Limb (tissue), 2 donors: ENCODE measurements at regions not wholly inside any gene's neighbourhood (a gene's known extent, or its start where the extent isn't known, plus 50 kb on each side); places are given as distances from the start of the nearest gene placed in this dataset.
A peak's percentile ranks its signal among the peaks of the same experiment; 100 is the strongest.
"Not testable (repeated sequence)": the region's sequence is repeated elsewhere in the genome, so short reads cannot be mapped to it uniquely, and the experiment has no call there.

Experiments used
- DNase-seq, 2 donors: peaks; one replicate each; pipeline ENCODE4 v3.0.0-alpha.2; 2016; ENCODE audit errors: extremely low spot score in 2 of 2

DNA sequence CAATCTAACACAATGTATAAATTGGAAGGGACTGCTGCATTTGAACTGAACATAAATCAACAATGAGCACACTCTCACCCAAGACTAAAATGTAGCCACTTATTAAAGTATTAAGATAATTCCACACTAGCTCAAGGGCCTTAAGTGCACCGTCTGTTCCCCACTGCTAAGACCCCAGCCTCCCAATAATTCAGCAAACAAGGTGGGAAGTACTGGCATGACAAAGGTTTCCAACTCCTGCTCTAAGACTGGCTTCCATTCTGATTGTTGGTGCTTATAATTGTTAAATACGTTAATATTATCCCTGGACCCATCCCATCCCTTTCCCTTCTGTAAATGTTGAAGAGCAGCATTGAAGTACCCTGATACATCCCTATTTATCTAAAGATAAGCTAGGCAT, 636.7 kb downstream of the NR2F1-AS1 start:
- no peak for DNase-seq

DNA sequence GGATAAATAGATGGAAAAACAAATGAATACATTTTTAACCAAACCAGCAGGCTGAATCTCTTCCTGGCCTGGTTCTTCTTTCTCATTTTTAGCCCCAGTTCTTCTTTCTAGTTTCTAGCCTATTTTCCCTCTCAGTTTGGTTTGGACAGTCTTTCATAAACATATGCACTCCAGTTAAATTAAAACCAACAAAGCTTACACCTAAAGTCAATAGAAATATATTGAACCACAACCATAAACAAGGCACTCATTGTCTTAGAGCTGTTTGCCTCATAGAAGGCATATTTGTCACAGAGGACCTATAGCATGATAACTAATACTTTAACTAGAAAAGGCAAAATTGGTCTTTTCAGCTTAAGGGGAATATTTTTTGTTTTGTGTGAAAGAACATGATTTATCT, 638.3 kb downstream of the NR2F1-AS1 start:
- DNase-seq = no peak

DNA sequence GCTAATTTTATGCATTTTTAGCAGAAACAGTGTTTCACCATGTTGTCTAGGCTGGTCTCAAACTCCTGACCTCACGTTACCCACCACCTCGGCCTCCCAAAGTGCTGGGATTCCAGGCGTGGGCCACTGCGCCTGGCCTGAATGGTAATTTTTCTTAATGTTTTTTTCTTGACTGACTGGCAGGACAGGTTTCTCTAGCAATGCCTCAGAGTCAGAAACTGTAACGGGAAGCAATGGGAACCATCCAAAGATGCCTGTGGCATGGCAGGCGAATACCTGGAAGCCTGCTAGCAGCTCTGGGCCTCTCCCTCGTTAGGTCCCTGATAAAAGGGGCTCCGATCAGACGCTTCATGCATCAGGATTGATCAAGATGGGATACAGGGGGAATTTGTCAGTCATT, 639.2 kb downstream of the NR2F1-AS1 start:
- DNase-seq = no peak

DNA sequence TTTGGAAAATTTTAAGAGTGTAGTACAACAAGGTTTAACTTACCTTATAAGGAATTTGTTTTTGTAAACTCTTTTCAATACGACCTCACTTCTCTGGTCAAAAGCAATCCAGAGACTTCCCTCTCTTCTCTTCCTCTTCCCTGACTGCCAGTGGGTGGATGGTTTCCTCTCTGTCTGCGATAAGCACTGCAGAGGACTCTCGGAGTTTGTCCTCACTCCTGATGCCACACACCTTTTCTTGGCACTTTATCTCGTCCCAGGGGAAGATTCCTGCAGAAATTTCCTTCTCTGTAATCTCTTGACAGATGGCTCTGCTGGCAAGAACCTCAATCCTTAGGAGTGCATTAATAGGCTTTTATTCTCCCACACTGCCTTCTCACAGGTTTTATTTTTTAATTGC, 641.6 kb downstream of the NR2F1-AS1 start:
- DNase-seq = no peak

DNA sequence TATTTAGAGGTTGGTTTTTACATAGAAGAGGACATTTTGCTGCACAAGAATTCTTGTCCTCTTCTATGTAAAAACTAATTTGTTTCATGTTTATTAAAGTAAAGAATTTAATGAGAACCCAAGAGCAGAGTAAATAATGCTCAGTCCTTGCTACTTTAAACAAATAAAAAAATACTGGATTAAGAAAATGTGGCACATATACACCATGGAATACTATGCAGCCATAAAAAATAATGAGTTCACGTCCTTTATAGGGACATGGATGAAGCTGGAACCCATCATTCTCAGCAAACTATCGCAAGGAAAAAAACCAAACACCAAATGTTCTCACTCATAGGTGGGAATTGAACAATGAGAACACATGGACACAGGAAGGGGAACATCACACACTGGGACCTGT, 643.6 kb downstream of the NR2F1-AS1 start:
- not testable (repeated sequence) for DNase-seq

GRCh38 chr5:92930057-92930456, 651.0 kb downstream of the NR2F1-AS1 start:
- DNase-seq = no peak

GRCh38 chr5:92927291-92927778, 653.7 kb downstream of the NR2F1-AS1 start:
- DNase-seq = peak in 1 of 2 donors; percentile 28

GRCh38 chr5:92923885-92924284, 657.1 kb downstream of the NR2F1-AS1 start:
- DNase-seq = no peak

DNA sequence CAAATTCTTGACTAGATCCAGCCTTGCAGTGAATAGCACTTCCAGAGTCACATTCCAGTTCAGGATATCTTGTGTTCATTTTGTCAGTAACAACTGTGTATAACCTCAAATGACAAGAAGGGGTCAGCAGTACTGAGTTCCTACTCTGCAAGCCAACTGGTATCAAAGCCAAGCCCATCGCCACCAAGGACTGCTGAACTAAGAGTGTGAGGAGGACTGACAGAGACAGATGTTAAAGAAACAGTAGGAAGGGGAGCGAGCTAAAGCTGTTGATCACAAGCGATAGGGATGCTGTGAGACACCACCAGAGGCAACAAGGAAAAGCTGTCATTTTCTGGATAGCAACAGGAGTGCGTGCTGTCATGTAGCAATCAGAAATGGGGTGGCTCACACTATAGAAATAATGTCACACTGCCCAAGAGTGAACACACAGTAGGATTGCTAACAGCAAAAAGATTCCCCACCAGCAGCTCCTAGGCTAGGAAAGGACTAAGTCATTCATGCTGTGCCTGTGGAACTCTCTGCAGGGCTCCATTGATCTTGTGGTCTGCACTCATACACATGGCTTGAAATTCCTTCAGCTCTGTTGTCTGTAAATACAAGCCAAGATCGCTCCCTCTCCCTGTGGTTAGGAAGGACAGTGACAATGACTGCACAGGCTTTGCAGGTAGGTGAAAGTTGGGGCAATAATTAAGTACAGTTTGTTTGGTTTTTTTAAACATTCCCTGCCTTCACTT, 658.6 kb downstream of the NR2F1-AS1 start:
- no peak for DNase-seq

DNA sequence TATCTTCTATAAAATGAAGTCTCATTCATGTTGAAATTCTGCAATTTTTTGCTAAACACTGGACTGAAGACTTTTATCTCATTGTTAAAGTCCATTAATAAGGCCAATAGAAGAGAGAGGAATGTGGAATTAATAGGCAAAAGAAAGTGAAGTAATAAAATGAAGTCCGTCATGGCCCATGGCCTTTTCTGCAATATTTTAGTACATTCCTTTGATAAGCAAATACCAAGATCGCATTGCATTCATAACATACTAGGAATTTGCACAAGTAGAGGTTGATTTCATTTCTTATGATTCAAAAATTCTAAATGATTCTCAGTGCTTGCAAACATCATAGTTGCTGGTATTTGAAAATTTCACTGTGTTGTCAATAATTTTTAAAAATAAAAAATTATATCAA, 664.0 kb downstream of the NR2F1-AS1 start:
- DNase-seq = no peak

- no peak for DNase-seq
Observed at GRCh38 chr5:92916036-92916435, 665.0 kb downstream of the NR2F1-AS1 start.

- DNase-seq = no peak
Observed at GRCh38 chr5:92912283-92912682, 668.7 kb downstream of the NR2F1-AS1 start.

GRCh38 chr5:92911851-92912250, 669.2 kb downstream of the NR2F1-AS1 start:
- DNase-seq = no peak

DNA sequence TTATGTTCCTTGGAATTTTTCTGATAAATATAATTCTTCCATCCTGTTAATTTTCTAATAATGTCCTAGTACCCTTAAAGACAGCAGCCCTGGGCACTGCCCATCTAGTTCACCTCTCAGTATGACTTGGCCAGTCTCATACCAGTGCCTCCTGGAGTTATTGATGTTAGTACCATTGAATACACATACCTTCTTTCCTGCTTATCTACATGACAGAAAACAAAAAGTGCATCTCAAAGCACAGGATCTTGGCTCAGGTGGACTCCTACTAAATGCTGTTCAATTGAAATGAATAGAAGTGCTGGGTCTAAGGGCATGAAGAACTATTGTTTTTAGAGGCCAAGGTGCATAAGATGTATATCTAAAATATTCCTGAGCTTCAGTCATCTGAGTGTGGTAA, 669.7 kb downstream of the NR2F1-AS1 start:
- no peak for DNase-seq

GRCh38 chr5:92909602-92909962, 671.4 kb downstream of the NR2F1-AS1 start:
- DNase-seq = peak; percentile 36 to 62

GRCh38 chr5:92908952-92909601, 671.9 kb downstream of the NR2F1-AS1 start:
- no peak for DNase-seq

DNA sequence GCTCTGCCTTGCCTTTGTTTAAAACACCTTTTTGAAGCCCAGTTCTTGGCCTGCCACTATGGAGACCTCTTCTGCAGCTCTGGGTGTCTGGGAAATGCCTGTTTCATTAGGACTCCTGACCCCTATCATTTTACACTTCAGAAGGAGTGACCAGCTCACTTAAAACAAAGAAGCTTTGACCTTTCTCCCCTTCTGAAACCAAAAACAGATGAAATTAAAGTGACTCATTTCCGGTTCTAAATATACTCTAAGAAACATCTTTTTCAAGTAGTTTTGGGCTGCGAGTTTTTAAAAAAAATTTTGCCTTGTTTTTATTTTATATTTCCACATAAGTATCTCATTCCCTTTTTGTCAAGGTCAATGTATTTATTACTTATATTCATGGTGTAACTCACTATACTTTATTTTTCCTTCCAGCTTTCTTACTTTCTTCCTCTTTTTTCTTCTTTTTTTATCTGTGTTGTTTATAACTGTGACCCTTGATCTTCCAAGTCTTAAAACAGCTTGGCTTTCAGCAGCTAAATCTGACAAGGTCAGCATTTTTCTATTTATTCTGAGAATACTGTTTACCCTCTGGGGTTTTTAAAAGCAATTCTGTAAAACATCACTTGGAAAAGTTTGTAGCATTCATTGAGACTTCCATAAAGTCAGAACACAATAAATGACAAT, 672.9 kb downstream of the NR2F1-AS1 start:
- DNase-seq = no peak

DNA sequence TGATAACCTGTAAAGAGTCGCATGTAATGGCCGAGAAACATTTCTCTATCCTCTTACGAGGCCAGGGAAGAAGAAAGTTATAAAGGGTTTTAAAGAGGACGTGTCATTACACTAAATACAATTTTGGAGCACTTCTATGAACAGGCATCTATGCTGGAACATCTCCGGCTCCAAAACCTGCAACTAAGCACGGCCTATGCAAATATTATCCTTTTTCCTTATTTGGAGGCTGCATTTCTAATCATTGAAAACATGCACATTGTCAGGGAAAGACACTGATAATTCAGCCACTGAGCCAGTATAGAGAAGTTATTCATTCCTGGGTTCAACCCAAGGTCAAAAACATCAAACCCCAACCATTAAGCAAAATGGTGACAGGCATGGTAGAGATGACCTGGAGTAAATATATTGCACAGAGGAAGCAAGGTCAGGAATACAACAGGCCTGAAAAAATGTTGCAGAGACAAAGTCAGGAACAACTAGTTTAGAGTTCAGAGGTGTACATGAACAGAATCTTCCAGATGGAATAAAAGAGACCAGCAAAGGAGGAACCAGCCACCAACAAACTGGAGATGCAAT, 674.1 kb downstream of the NR2F1-AS1 start:
- DNase-seq = no peak

DNA sequence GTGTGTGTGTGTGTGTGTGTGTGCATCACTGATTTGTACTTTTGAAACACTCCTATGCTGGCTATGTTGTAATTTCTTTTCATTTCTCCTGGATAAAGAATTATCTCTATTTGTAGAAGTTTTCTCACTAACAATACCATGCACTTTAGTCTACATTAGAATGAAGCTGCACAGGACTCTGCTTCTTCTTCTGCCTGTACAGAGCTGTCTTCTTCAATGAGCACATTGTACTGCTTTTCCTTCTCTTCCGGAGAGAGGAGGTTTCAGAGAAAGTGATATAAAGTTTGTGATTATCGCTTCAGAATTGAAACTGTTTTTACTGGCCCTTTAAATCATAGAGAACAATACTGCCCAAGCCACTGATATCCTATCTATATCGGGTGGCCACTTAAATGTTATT, 677.0 kb downstream of the NR2F1-AS1 start:
- DNase-seq = no peak

DNA sequence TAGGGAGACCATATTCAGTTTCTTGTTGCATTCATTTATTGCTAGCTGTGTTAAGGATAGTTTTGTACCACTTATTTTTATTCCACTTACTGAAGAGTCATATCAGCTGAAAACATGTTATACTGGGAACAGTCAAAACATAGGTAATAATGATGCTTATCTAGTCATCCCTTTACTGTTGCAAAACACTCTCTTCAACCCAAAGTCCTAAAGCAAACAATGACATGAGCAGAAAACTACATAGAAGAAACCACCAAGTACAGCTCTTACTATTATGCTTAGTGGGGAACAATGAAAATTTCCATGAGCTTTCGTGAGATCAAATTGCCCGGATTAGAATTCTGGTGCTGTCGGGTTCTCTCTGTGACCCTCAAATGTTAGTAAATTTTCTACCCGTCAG, 681.4 kb downstream of the NR2F1-AS1 start:
- no peak for DNase-seq

DNA sequence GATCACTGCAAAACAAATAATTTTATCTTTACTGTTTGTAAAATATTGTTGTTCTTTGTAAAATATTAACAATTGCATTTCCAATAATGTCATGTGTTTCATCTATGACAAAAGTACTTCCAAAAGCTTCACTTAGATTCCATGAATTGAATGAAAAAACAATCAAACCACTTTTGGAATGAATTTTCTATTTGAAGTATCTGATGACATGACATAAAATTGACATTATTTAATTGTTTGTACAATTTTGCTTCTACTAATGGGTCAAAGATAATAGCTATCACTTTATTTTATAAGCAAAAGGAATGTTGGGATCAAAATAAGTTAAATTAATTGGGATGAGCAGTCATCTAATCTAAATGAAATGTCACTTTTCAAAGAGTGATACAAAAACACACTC, 684.3 kb downstream of the NR2F1-AS1 start:
- DNase-seq = no peak

DNA sequence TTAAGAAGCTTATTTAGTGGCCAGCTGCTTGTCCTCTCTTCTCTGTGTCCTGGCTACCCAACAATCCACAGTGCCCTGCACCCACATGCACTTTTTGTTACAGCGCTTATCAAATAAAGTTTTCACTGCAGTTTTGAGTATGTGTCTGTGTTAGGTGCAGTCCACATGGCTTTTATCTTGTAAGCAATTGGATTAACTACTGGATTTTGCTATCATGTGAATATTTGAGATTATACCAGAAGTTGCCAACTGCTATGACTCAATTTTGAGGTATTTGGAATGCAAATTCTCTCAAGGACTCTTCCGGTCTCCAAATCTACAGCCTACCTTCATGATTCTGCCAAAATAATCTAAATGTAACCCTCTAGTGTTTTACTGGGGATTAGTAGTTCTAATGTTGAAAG, 690.2 kb downstream of the NR2F1-AS1 start:
- DNase-seq = no peak
